Epidermal melanocyte (primary cell): ENCODE measurements at regions not wholly inside any gene's neighbourhood (a gene's known extent, or its start where the extent isn't known, plus 50 kb on each side); places are given as distances from the start of the nearest gene placed in this dataset.

Source experiments
- DNase-seq: peaks from one replicate; pipeline ENCODE4 v3.0.0; 2011; ENCODE audit warnings: low spot score; ENCODE audit not compliant: insufficient read length

- no peak for DNase-seq
These were observed 260.8 kb upstream of the PSMD7 start for GRCh38 chr16:74035816-74036215.

GRCh38 chr16:74034862-74035261 lies 261.8 kb upstream of the PSMD7 start:
- DNase-seq = peak; percentile 28

GRCh38 chr16:74034200-74034599 lies 262.4 kb upstream of the PSMD7 start:
- no peak for DNase-seq

GRCh38 chr16:74033441-74033995 lies 263.1 kb upstream of the PSMD7 start:
- no peak for DNase-seq

- no peak for DNase-seq
These were observed 265.1 kb upstream of the PSMD7 start for GRCh38 chr16:74031551-74031950.

GRCh38 chr16:74030000-74030706 lies 266.5 kb upstream of the PSMD7 start:
- no peak for DNase-seq

GRCh38 chr16:74029115-74029792 lies 267.4 kb upstream of the PSMD7 start:
- DNase-seq = no peak

GRCh38 chr16:74026373-74027281 lies 270.0 kb upstream of the PSMD7 start:
- DNase-seq = no peak

- DNase-seq = no peak
These were observed 271.7 kb upstream of the PSMD7 start for GRCh38 chr16:74024953-74025352.

GRCh38 chr16:74020095-74020670 lies 276.4 kb upstream of the PSMD7 start:
- DNase-seq = no peak

GRCh38 chr16:74019612-74020011 lies 277.0 kb upstream of the PSMD7 start:
- no peak for DNase-seq

GRCh38 chr16:74015953-74016352 lies 280.7 kb upstream of the PSMD7 start:
- DNase-seq = no peak

- DNase-seq = no peak
These were observed 297.9 kb upstream of the PSMD7 start for GRCh38 chr16:73998707-73999106.

- no peak for DNase-seq
These were observed 298.6 kb upstream of the PSMD7 start for GRCh38 chr16:73997971-73998370.

GRCh38 chr16:73997340-73997711 lies 299.3 kb upstream of the PSMD7 start:
- DNase-seq = no peak

GRCh38 chr16:73996624-73997339 lies 299.8 kb upstream of the PSMD7 start:
- DNase-seq = no peak

- DNase-seq = no peak
These were observed 302.7 kb upstream of the PSMD7 start for GRCh38 chr16:73993878-73994277.

GRCh38 chr16:73978407-73978784 lies 318.2 kb upstream of the PSMD7 start:
- DNase-seq = no peak

- DNase-seq = no peak
These were observed 320.0 kb upstream of the PSMD7 start for GRCh38 chr16:73976644-73977043.

- DNase-seq = no peak
These were observed 323.4 kb upstream of the PSMD7 start for GRCh38 chr16:73973174-73973573.

GRCh38 chr16:73966851-73967250 lies 329.8 kb upstream of the PSMD7 start:
- no peak for DNase-seq
